ENCODE measurements at regions not wholly inside any gene's neighbourhood (a gene's known extent, or its start where the extent isn't known, plus 50 kb on each side); places are given as distances from the start of the nearest gene placed in this dataset.
"Not testable (repeated sequence)": the region's sequence is repeated elsewhere in the genome, so short reads cannot be mapped to it uniquely, and the experiment has no call there.

GRCh38 chr16:85286951-85287814 lies 174.9 kb upstream of the CIBAR2 start:
- no peak overlapping the region for H4K12ac ChIP-seq (ENCODE audit: low read depth, low read length)
- H3K9ac ChIP-seq (ENCODE audit: low read length), result no peak overlapping the region
- H3K79me2 ChIP-seq (ENCODE audit: control insufficient read depth, insufficient read depth, low read length, poor library complexity), result no peaks in the 10 kb centered on the region
- H3K4me2 ChIP-seq (ENCODE audit: low read length), result no peak overlapping the region
- H3K14ac ChIP-seq (ENCODE audit: low read length), result no peak overlapping the region
- no peaks in the 10 kb centered on the region for H3K36me3 ChIP-seq (ENCODE audit: control insufficient read depth in 1 of 2, insufficient read depth in 2 of 2, low read length in 2 of 2)
- H2BK12ac ChIP-seq (ENCODE audit: low read length), result no peak overlapping the region
- no peak overlapping the region for H4K91ac ChIP-seq (ENCODE audit: low read depth, low read length)
- no peak overlapping the region for H3K23ac ChIP-seq (ENCODE audit: low read length)
- DNase-seq, result peak; percentile 42 to 53
- no peak overlapping the region for H3K4ac ChIP-seq (ENCODE audit: low read depth, low read length)
- no peak overlapping the region for H4K8ac ChIP-seq (ENCODE audit: low read depth, low read length)
- no peak overlapping the region for H2BK5ac ChIP-seq (ENCODE audit: low read depth, low read length, poor library complexity)
- H3K4me1 ChIP-seq (ENCODE audit: control insufficient read depth in 1 of 2, insufficient read depth in 2 of 2, low read length in 2 of 2), result peaks cover 0 to 3% of the 10 kb centered on the region in 2 experiments
- H3K27ac ChIP-seq (ENCODE audit: low read depth, low read length), result no peak overlapping the region
- H3K27me3 ChIP-seq (ENCODE audit: insufficient read depth, low read length), result no peaks in the 10 kb centered on the region
- WGBS (ENCODE audit: extremely low coverage, insufficient coverage, insufficient read length), result no CpG with 5 or more reads among the region's 34 CpGs
- no peak overlapping the region for H2AK5ac ChIP-seq (ENCODE audit: low read length)
- no peak overlapping the region for H3K4me3 ChIP-seq (ENCODE audit: low read depth, low read length)
- H2BK120ac ChIP-seq (ENCODE audit: insufficient read depth, low read length, poor library complexity), result no peak overlapping the region
- no peak overlapping the region for H3K18ac ChIP-seq (ENCODE audit: low read length)
- H2AFZ ChIP-seq (ENCODE audit: insufficient read depth, low read length, poor library complexity), result no peak overlapping the region
- no peaks in the 10 kb centered on the region for H3K79me1 ChIP-seq (ENCODE audit: low read length)
- no peaks in the 10 kb centered on the region for H3K9me3 ChIP-seq (ENCODE audit: insufficient read depth, low read depth, low read length)

GRCh38 chr16:85287815-85288109 lies 175.5 kb upstream of the CIBAR2 start:
- DNase-seq; H4K12ac ChIP-seq (ENCODE audit: low read depth, low read length); H3K36me3 ChIP-seq (ENCODE audit: control insufficient read depth in 1 of 2, insufficient read depth in 2 of 2, low read length in 2 of 2): not testable (repeated sequence)

GRCh38 chr16:85288341-85288868 lies 176.1 kb upstream of the CIBAR2 start:
- Histone ChIP-seq H4K12ac (ENCODE audit: low read depth, low read length) (no peak overlapping the region), H3K27ac (ENCODE audit: low read depth, low read length) (no peak overlapping the region), H3K9ac (ENCODE audit: low read length) (no peak overlapping the region), H4K91ac (ENCODE audit: low read depth, low read length) (no peak overlapping the region), H3K9me3 (ENCODE audit: insufficient read depth, low read depth, low read length) (no peaks in the 10 kb centered on the region), H2BK120ac (ENCODE audit: insufficient read depth, low read length, poor library complexity) (no peak overlapping the region), H2BK12ac (ENCODE audit: low read length) (no peak overlapping the region), H3K36me3 (ENCODE audit: control insufficient read depth in 1 of 2, insufficient read depth in 2 of 2, low read length in 2 of 2) (no peaks in the 10 kb centered on the region), H3K4me1 (ENCODE audit: control insufficient read depth in 1 of 2, insufficient read depth in 2 of 2, low read length in 2 of 2) (peaks cover 0 to 3% of the 10 kb centered on the region in 2 experiments), H3K79me2 (ENCODE audit: control insufficient read depth, insufficient read depth, low read length, poor library complexity) (no peaks in the 10 kb centered on the region), H3K18ac (ENCODE audit: low read length) (no peak overlapping the region), H2AFZ (ENCODE audit: insufficient read depth, low read length, poor library complexity) (no peak overlapping the region), H3K4me3 (ENCODE audit: low read depth, low read length) (no peak overlapping the region), H3K4ac (ENCODE audit: low read depth, low read length) (no peak overlapping the region), H3K27me3 (ENCODE audit: insufficient read depth, low read length) (no peaks in the 10 kb centered on the region), H3K23ac (ENCODE audit: low read length) (no peak overlapping the region), H4K8ac (ENCODE audit: low read depth, low read length) (no peak overlapping the region), H2BK5ac (ENCODE audit: low read depth, low read length, poor library complexity) (no peak overlapping the region), H3K79me1 (ENCODE audit: low read length) (no peaks in the 10 kb centered on the region), H3K14ac (ENCODE audit: low read length) (no peak overlapping the region), H3K4me2 (ENCODE audit: low read length) (no peak overlapping the region), H2AK5ac (ENCODE audit: low read length) (no peak overlapping the region)
- no peak for DNase-seq
- no CpG with 5 or more reads among the region's 4 CpGs for WGBS (ENCODE audit: extremely low coverage, insufficient coverage, insufficient read length)

More at GRCh38 chr16:85287815-85288109, 175.5 kb upstream of the CIBAR2 start:
- not testable (repeated sequence) for H3K4me1 ChIP-seq (ENCODE audit: control insufficient read depth in 1 of 2, insufficient read depth in 2 of 2, low read length in 2 of 2); H3K14ac ChIP-seq (ENCODE audit: low read length); H4K91ac ChIP-seq (ENCODE audit: low read depth, low read length); H3K18ac ChIP-seq (ENCODE audit: low read length); H3K79me1 ChIP-seq (ENCODE audit: low read length); H3K9me3 ChIP-seq (ENCODE audit: insufficient read depth, low read depth, low read length); H2BK12ac ChIP-seq (ENCODE audit: low read length); H3K27ac ChIP-seq (ENCODE audit: low read depth, low read length); H3K9ac ChIP-seq (ENCODE audit: low read length); H2AFZ ChIP-seq (ENCODE audit: insufficient read depth, low read length, poor library complexity); H3K79me2 ChIP-seq (ENCODE audit: control insufficient read depth, insufficient read depth, low read length, poor library complexity); H3K4ac ChIP-seq (ENCODE audit: low read depth, low read length); H3K4me3 ChIP-seq (ENCODE audit: low read depth, low read length); H2AK5ac ChIP-seq (ENCODE audit: low read length); H2BK120ac ChIP-seq (ENCODE audit: insufficient read depth, low read length, poor library complexity); H2BK5ac ChIP-seq (ENCODE audit: low read depth, low read length, poor library complexity); H3K23ac ChIP-seq (ENCODE audit: low read length); H4K8ac ChIP-seq (ENCODE audit: low read depth, low read length); H3K27me3 ChIP-seq (ENCODE audit: insufficient read depth, low read length); H3K4me2 ChIP-seq (ENCODE audit: low read length)
- WGBS (ENCODE audit: extremely low coverage, insufficient coverage, insufficient read length), result no CpG with 5 or more reads among the region's 13 CpGs

GRCh38 chr16:85288869-85289660 lies 176.8 kb upstream of the CIBAR2 start:
- no peak overlapping the region for H2BK120ac ChIP-seq (ENCODE audit: insufficient read depth, low read length, poor library complexity)
- H4K8ac ChIP-seq (ENCODE audit: low read depth, low read length), result no peak overlapping the region
- no peak overlapping the region for H4K12ac ChIP-seq (ENCODE audit: low read depth, low read length)
- no peak overlapping the region for H2AK5ac ChIP-seq (ENCODE audit: low read length)
- H3K4ac ChIP-seq (ENCODE audit: low read depth, low read length), result no peak overlapping the region
- no peak overlapping the region for H3K4me2 ChIP-seq (ENCODE audit: low read length)
- H2AFZ ChIP-seq (ENCODE audit: insufficient read depth, low read length, poor library complexity), result no peak overlapping the region
- no peak overlapping the region for H3K27ac ChIP-seq (ENCODE audit: low read depth, low read length)
- no peaks in the 10 kb centered on the region for H3K9me3 ChIP-seq (ENCODE audit: insufficient read depth, low read depth, low read length)
- no peak overlapping the region for H3K23ac ChIP-seq (ENCODE audit: low read length)
- no peak for DNase-seq
- H3K4me3 ChIP-seq (ENCODE audit: low read depth, low read length), result no peak overlapping the region
- no peak overlapping the region for H2BK12ac ChIP-seq (ENCODE audit: low read length)
- H3K79me2 ChIP-seq (ENCODE audit: control insufficient read depth, insufficient read depth, low read length, poor library complexity), result no peaks in the 10 kb centered on the region
- H3K4me1 ChIP-seq (ENCODE audit: control insufficient read depth in 1 of 2, insufficient read depth in 2 of 2, low read length in 2 of 2), result peaks cover 0 to 3% of the 10 kb centered on the region in 2 experiments
- H3K14ac ChIP-seq (ENCODE audit: low read length), result no peak overlapping the region
- no CpG with 5 or more reads among the region's 11 CpGs for WGBS (ENCODE audit: extremely low coverage, insufficient coverage, insufficient read length)
- H4K91ac ChIP-seq (ENCODE audit: low read depth, low read length), result no peak overlapping the region
- H3K27me3 ChIP-seq (ENCODE audit: insufficient read depth, low read length), result no peaks in the 10 kb centered on the region
- H2BK5ac ChIP-seq (ENCODE audit: low read depth, low read length, poor library complexity), result no peak overlapping the region
- no peak overlapping the region for H3K9ac ChIP-seq (ENCODE audit: low read length)
- no peaks in the 10 kb centered on the region for H3K79me1 ChIP-seq (ENCODE audit: low read length)
- H3K36me3 ChIP-seq (ENCODE audit: control insufficient read depth in 1 of 2, insufficient read depth in 2 of 2, low read length in 2 of 2), result no peaks in the 10 kb centered on the region
- no peak overlapping the region for H3K18ac ChIP-seq (ENCODE audit: low read length)

Data from trophoblast cell (in vitro differentiated cells and primary cell).